ENCODE measurements at regions not wholly inside any gene's neighbourhood (a gene's known extent, or its start where the extent isn't known, plus 50 kb on each side); places are given as distances from the start of the nearest gene placed in this dataset.

DNA sequence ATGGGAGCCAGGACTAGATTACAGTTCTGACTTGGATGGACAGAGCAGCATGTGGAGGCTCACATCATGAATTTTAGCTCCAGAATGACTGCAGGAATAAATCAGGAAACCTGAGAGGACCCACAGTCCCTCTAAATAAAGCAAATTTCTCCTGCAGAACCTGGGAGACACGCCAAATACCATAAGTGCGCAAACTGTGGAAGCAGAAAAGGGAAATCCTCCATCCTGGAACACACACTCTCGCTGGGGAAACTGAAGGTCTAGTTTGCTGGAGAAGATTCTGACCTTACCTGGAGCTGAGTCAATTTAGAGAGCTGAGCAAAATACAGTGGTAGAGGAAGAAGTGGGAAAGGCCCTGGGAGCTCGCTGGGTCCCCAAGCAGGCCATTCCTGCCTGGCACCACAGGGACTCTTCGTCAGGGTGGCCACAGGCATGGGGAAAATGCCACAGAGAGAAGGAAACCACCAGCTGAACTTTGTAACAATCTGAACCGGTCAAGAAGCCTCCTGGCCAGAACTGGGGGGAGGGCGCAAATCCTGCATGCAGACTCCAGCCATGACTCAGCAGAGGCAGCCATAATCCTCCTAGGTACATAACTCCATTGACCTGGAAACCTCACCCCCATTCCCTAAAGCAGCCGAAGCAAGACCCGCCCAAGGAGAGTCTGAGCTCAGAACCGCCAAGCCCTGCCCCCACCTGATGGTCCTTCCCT, 390.9 kb downstream of the LRRC70 start:
- Histone ChIP-seq H3K27me3 (ENCODE audit: insufficient read depth, low read depth, low read length) (no peaks in the 10 kb centered on the region), H3K27ac (ENCODE audit: low read length) (no peak overlapping the region), H3K4me3 (ENCODE audit: low read length) (no peak overlapping the region), H3K36me3 (ENCODE audit: insufficient read depth, low read length) (no peaks in the 10 kb centered on the region), H3K79me2 (replicated peaks; ENCODE audit: insufficient read depth, low read length) (no peaks in the 10 kb centered on the region), H3K9me3 (ENCODE audit: low read length) (peaks cover 4% of the 10 kb centered on the region), H4K20me1 (ENCODE audit: insufficient read depth) (no peaks in the 10 kb centered on the region), H2AFZ (ENCODE audit: low read depth, low read length) (no peak overlapping the region), H3F3A (ENCODE audit: insufficient read depth, low read length, poor library complexity, severe bottlenecking) (no peaks in the 10 kb centered on the region), H3K9ac (ENCODE audit: low read length) (no peak overlapping the region), H3K4me2 (ENCODE audit: low read length) (no peak overlapping the region), H3K9me2 (ENCODE audit: insufficient read depth, low read length) (no peaks in the 10 kb centered on the region)
- TF ChIP-seq EP300 (conservative IDR thresholded peaks at IDR 0.05; ENCODE audit: poor library complexity, severe bottlenecking): no peak
- TF ChIP-seq, protein P1, sequence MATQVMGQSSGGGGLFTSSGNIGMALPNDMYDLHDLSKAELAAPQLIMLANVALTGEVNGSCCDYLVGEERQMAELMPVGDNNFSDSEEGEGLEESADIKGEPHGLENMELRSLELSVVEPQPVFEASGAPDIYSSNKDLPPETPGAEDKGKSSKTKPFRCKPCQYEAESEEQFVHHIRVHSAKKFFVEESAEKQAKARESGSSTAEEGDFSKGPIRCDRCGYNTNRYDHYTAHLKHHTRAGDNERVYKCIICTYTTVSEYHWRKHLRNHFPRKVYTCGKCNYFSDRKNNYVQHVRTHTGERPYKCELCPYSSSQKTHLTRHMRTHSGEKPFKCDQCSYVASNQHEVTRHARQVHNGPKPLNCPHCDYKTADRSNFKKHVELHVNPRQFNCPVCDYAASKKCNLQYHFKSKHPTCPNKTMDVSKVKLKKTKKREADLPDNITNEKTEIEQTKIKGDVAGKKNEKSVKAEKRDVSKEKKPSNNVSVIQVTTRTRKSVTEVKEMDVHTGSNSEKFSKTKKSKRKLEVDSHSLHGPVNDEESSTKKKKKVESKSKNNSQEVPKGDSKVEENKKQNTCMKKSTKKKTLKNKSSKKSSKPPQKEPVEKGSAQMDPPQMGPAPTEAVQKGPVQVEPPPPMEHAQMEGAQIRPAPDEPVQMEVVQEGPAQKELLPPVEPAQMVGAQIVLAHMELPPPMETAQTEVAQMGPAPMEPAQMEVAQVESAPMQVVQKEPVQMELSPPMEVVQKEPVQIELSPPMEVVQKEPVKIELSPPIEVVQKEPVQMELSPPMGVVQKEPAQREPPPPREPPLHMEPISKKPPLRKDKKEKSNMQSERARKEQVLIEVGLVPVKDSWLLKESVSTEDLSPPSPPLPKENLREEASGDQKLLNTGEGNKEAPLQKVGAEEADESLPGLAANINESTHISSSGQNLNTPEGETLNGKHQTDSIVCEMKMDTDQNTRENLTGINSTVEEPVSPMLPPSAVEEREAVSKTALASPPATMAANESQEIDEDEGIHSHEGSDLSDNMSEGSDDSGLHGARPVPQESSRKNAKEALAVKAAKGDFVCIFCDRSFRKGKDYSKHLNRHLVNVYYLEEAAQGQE (IDR thresholded peaks at IDR 0.05; ENCODE audit: borderline replicate concordance): no peak
- TF ChIP-seq MXI1 (conservative IDR thresholded peaks at IDR 0.05; ENCODE audit: poor library complexity, severe bottlenecking): no peak
- TF ChIP-seq EZH2 (IDR thresholded peaks at IDR 0.05; ENCODE audit: borderline replicate concordance, insufficient read depth, low read length, poor library complexity, severe bottlenecking): no peak
- no peak for TF ChIP-seq SMC3 (conservative IDR thresholded peaks at IDR 0.05; ENCODE audit: poor library complexity)

DNA sequence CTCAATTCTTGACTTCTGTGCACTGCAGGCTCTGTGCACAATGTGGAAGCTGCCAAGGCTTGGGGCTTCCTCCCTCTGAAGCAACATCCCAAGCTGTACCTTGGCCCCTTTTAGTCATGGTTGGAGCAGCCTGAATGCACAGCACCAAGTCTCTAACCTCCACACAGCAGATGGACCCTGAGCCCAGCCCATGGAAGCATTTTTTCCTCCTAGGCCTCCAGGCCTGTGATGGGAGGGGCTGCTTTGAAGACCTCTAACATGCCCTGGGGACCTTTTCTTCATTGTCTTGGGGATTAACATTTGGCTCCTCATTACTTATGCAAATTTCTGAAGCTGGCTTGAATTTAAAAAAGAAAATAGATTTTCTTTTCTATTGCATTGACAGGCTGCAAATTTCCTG, 385.8 kb downstream of the LRRC70 start:
- Histone ChIP-seq H2AFZ (ENCODE audit: low read depth, low read length) (no peak overlapping the region), H3K36me3 (ENCODE audit: insufficient read depth, low read length) (no peaks in the 10 kb centered on the region), H3K9me2 (ENCODE audit: insufficient read depth, low read length) (no peaks in the 10 kb centered on the region), H3K79me2 (replicated peaks; ENCODE audit: insufficient read depth, low read length) (no peaks in the 10 kb centered on the region), H4K20me1 (ENCODE audit: insufficient read depth) (no peaks in the 10 kb centered on the region), H3F3A (ENCODE audit: insufficient read depth, low read length, poor library complexity, severe bottlenecking) (no peaks in the 10 kb centered on the region), H3K4me2 (ENCODE audit: low read length) (no peak overlapping the region), H3K4me3 (ENCODE audit: low read length) (no peak overlapping the region), H3K9ac (ENCODE audit: low read length) (no peak overlapping the region), H3K27me3 (ENCODE audit: insufficient read depth, low read depth, low read length) (no peaks in the 10 kb centered on the region), H3K9me3 (ENCODE audit: low read length) (peaks cover 4% of the 10 kb centered on the region), H3K27ac (ENCODE audit: low read length) (no peak overlapping the region)
- TF ChIP-seq EZH2 (IDR thresholded peaks at IDR 0.05; ENCODE audit: borderline replicate concordance, insufficient read depth, low read length, poor library complexity, severe bottlenecking): no peak
- TF ChIP-seq, protein P2, sequence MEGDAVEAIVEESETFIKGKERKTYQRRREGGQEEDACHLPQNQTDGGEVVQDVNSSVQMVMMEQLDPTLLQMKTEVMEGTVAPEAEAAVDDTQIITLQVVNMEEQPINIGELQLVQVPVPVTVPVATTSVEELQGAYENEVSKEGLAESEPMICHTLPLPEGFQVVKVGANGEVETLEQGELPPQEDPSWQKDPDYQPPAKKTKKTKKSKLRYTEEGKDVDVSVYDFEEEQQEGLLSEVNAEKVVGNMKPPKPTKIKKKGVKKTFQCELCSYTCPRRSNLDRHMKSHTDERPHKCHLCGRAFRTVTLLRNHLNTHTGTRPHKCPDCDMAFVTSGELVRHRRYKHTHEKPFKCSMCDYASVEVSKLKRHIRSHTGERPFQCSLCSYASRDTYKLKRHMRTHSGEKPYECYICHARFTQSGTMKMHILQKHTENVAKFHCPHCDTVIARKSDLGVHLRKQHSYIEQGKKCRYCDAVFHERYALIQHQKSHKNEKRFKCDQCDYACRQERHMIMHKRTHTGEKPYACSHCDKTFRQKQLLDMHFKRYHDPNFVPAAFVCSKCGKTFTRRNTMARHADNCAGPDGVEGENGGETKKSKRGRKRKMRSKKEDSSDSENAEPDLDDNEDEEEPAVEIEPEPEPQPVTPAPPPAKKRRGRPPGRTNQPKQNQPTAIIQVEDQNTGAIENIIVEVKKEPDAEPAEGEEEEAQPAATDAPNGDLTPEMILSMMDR (IDR thresholded peaks at IDR 0.05; ENCODE audit: poor library complexity, severe bottlenecking): no peak
- no peak for TF ChIP-seq TAF1 (IDR thresholded peaks at IDR 0.05; ENCODE audit: low read depth)
- no peak for TF ChIP-seq SMC3 (conservative IDR thresholded peaks at IDR 0.05; ENCODE audit: poor library complexity)
- no peak for TF ChIP-seq POLR2AphosphoS5 (IDR thresholded peaks at IDR 0.05)
- no peak for TF ChIP-seq MXI1 (conservative IDR thresholded peaks at IDR 0.05; ENCODE audit: poor library complexity, severe bottlenecking)
- no peak for TF ChIP-seq EP300 (conservative IDR thresholded peaks at IDR 0.05; ENCODE audit: poor library complexity, severe bottlenecking)
- TF ChIP-seq, protein P1 (IDR thresholded peaks at IDR 0.05; ENCODE audit: borderline replicate concordance): no peak
- TF ChIP-seq RAD21 (conservative IDR thresholded peaks at IDR 0.05): no peak
